Lower leg skin (tissue), 4 donors: ENCODE measurements at regions not wholly inside any gene's neighbourhood (a gene's known extent, or its start where the extent isn't known, plus 50 kb on each side); places are given as distances from the start of the nearest gene placed in this dataset.

Source experiments
- DNase-seq, 2 donors: peaks; one replicate each; pipeline ENCODE4 v3.0.0-alpha.2; 2019; ENCODE audit warnings: low spot score in 2 of 2
- H3K4me3 ChIP-seq: fragments of 200-600 bp; sonication (generic); 2 replicates; pipeline ENCODE4 v1.5.1; 2017; ENCODE audit warnings: mild to moderate bottlenecking, low read depth; ENCODE audit not compliant: poor library complexity, severe bottlenecking
- CTCF ChIP-seq, 3 donors: fragments of 450-650 bp; IDR thresholded peaks; one replicate each; pipeline ENCODE4 v1.5.1; 2016; ENCODE audit warnings: antibody characterized with exemption in 3 of 3, mild to moderate bottlenecking in 3 of 3, moderate library complexity in 2 of 3
- POLR2A ChIP-seq, 2 donors: fragments of 450-650 bp; IDR thresholded peaks; one replicate each; pipeline ENCODE4 v1.6.1; 2016 to 2017; ENCODE audit warnings: antibody characterized with exemption in 2 of 2, mild to moderate bottlenecking in 1 of 2, moderate library complexity in 1 of 2
- WGBS, 2 donors: methylation state at CpG; one replicate each; pipeline ENCODE4 v1.1.5; 2018; 5-methylcytosine and 5-hydroxymethylcytosine counted together
- intact Hi-C: fragments of 100-400 bp; cut with DNase I; formaldehyde crosslinking; loops from one replicate; pipeline ENCODE4 v1.15.0; 2023; ENCODE audit warnings: low total_unique reads

GRCh38 chr6:86586195-86586594, 351.1 kb upstream of the HTR1E start:
- WGBS, 2 donors, result 91 to 94% methylated on average over 4 of the region's 4 CpGs
- no peak for TF ChIP-seq CTCF (IDR thresholded peaks at IDR 0.05)
- TF ChIP-seq POLR2A (IDR thresholded peaks at IDR 0.05), result no peak
- intact Hi-C loops, result no loop called here
- H3K4me3 ChIP-seq, result no peak overlapping the region
- DNase-seq, result no peak

GRCh38 chr6:86581833-86582232, 355.5 kb upstream of the HTR1E start:
- DNase-seq, result no peak
- H3K4me3 ChIP-seq, result no peak overlapping the region
- intact Hi-C loops, result no loop called here
- 85 to 87% methylated on average over 3 of the region's 3 CpGs for WGBS, 2 donors
- no peak for TF ChIP-seq CTCF (IDR thresholded peaks at IDR 0.05)
- TF ChIP-seq POLR2A (IDR thresholded peaks at IDR 0.05), result no peak

- WGBS, 2 donors, result 79 to 84% methylated on average over 1 of the region's 1 CpG
- TF ChIP-seq POLR2A (IDR thresholded peaks at IDR 0.05) (no peak), CTCF (IDR thresholded peaks at IDR 0.05) (no peak)
- H3K4me3 ChIP-seq, result no peak overlapping the region
- DNase-seq, result no peak
- intact Hi-C loops, result no loop called here
Measured at GRCh38 chr6:86563197-86563596, 374.1 kb upstream of the HTR1E start.

GRCh38 chr6:86558318-86558717, 379.0 kb upstream of the HTR1E start:
- 38 to 55% methylated on average over 2 of the region's 2 CpGs for WGBS, 2 donors
- TF ChIP-seq CTCF (IDR thresholded peaks at IDR 0.05) (no peak), POLR2A (IDR thresholded peaks at IDR 0.05) (no peak)
- no peak for DNase-seq
- intact Hi-C loops, result no loop called here
- H3K4me3 ChIP-seq, result no peak overlapping the region

- TF ChIP-seq POLR2A (IDR thresholded peaks at IDR 0.05) (no peak), CTCF (IDR thresholded peaks at IDR 0.05) (no peak)
- no peak overlapping the region for H3K4me3 ChIP-seq
- WGBS, 2 donors, result 51 to 54% methylated on average over 2 of the region's 2 CpGs
- intact Hi-C loops, result no loop called here
- no peak for DNase-seq
Measured at GRCh38 chr6:86537292-86537861, 400.0 kb upstream of the HTR1E start.

- DNase-seq, result no peak
- intact Hi-C loops, result no loop called here
- H3K4me3 ChIP-seq, result no peak overlapping the region
- TF ChIP-seq CTCF (IDR thresholded peaks at IDR 0.05) (no peak), POLR2A (IDR thresholded peaks at IDR 0.05) (no peak)
Measured at GRCh38 chr6:86536121-86536520, 401.2 kb upstream of the HTR1E start.
